HEK293 (cell line): ENCODE measurements at regions not wholly inside any gene's neighbourhood (a gene's known extent, or its start where the extent isn't known, plus 50 kb on each side); places are given as distances from the start of the nearest gene placed in this dataset.

Source experiments
- CTCF ChIA-PET: fragments of 350-600 bp; formaldehyde crosslinking; extraction: SDS; loops from one replicate; lab custom pipeline; 2021; ENCODE audit warnings: antibody characterized with exemption; lab: Yijun Ruan, JAX
- POLR2A ChIA-PET: fragments of 300-600 bp; formaldehyde crosslinking; extraction: SDS; loops from one replicate; lab custom pipeline; 2020; ENCODE audit warnings: antibody characterized with exemption, inconsistent platforms; lab: Yijun Ruan, JAX
- H3K27ac ChIP-seq: fragments of 200-500 bp; sonication (Bioruptor generic); 2 replicates; pipeline ENCODE4 v1.5.1; 2014; ENCODE audit warnings: low read depth, low read length, control low read depth, inconsistent platforms; ENCODE audit errors: extremely low read depth
- H3K36me3 ChIP-seq, 2 experiments: fragments of 200-500 bp in 1 of 2; sonication (Bioruptor generic) in 1 of 2; 1 replicate in 1 of 2; 2 replicates in 1 of 2; pipeline ENCODE4 v1.5.1; 2014 to 2017; ENCODE audit warnings: inconsistent platforms in 2 of 2, low read length in 2 of 2; ENCODE audit not compliant: control insufficient read depth in 2 of 2, insufficient read depth in 1 of 2
- H3K4me1 ChIP-seq: fragments of 200-500 bp; sonication (Bioruptor generic); 2 replicates; pipeline ENCODE4 v1.5.1; 2014; ENCODE audit warnings: mild to moderate bottlenecking, low read length, inconsistent platforms; ENCODE audit not compliant: control insufficient read depth, insufficient read depth
- H3K4me3 ChIP-seq: 2 replicates; pipeline ENCODE4 v1.5.1; 2011; ENCODE audit warnings: low read depth, mild to moderate bottlenecking, control low read depth, low read length, moderate library complexity
- H3K9me3 ChIP-seq: fragments of 200-500 bp; sonication (Bioruptor generic); 2 replicates; pipeline ENCODE4 v1.5.1; 2014; ENCODE audit warnings: low read depth, low read length, inconsistent platforms; ENCODE audit not compliant: control insufficient read depth, insufficient read depth
- TCF7L2 ChIP-seq: IDR thresholded peaks from 2 replicates; pipeline ENCODE4 v1.6.1; 2011; ENCODE audit warnings: low read depth, mild to moderate bottlenecking, inconsistent platforms, low read length, moderate library complexity, borderline replicate concordance
- ZNF121 ChIP-seq: fragments of 450-650 bp; formaldehyde crosslinking; IDR thresholded peaks from 2 replicates; pipeline ENCODE4 v1.5.1; 2016; ENCODE audit warnings: missing biosample characterization, missing genetic modification characterization
- ZNF184 ChIP-seq: fragments of 450-650 bp; IDR thresholded peaks from 2 replicates; pipeline ENCODE4 v1.5.1; 2018; ENCODE audit warnings: missing biosample characterization, mild to moderate bottlenecking, missing genetic modification characterization
- ZNF202 ChIP-seq: fragments of 450-650 bp; formaldehyde crosslinking; IDR thresholded peaks from 2 replicates; pipeline ENCODE4 v1.5.1; 2016; ENCODE audit warnings: missing biosample characterization, missing genetic modification characterization, borderline replicate concordance
- ZNF324 ChIP-seq: fragments of 450-650 bp; formaldehyde crosslinking; IDR thresholded peaks from 2 replicates; pipeline ENCODE4 v1.5.1; 2016; ENCODE audit warnings: missing biosample characterization, missing genetic modification characterization
- ZNF404 ChIP-seq: fragments of 450-650 bp; formaldehyde crosslinking; IDR thresholded peaks from 2 replicates; pipeline ENCODE4 v1.5.1; 2017; ENCODE audit warnings: missing biosample characterization, missing genetic modification characterization
- ZNF664 ChIP-seq: fragments of 450-650 bp; formaldehyde crosslinking; IDR thresholded peaks from 2 replicates; pipeline ENCODE4 v1.5.1; 2016; ENCODE audit warnings: missing biosample characterization, missing genetic modification characterization
- ZNF777 ChIP-seq: fragments of 450-650 bp; formaldehyde crosslinking; IDR thresholded peaks from 2 replicates; pipeline ENCODE4 v1.5.1; 2017; ENCODE audit warnings: missing biosample characterization, missing genetic modification characterization, borderline replicate concordance
- ZNF843 ChIP-seq: fragments of 450-650 bp; formaldehyde crosslinking; IDR thresholded peaks from 2 replicates; pipeline ENCODE4 v1.5.1; 2016; ENCODE audit warnings: missing biosample characterization, missing genetic modification characterization
- TF ChIP-seq, protein P1 (sequence below): fragments of 450-650 bp; formaldehyde crosslinking; IDR thresholded peaks from 2 replicates; pipeline ENCODE4 v1.5.1; 2017; ENCODE audit warnings: missing biosample characterization, missing genetic modification characterization
- TF ChIP-seq, protein P2 (sequence below): fragments of 450-650 bp; formaldehyde crosslinking; IDR thresholded peaks from 2 replicates; pipeline ENCODE4 v1.5.1; 2016; ENCODE audit warnings: missing biosample characterization, missing genetic modification characterization, borderline replicate concordance
- TF ChIP-seq, protein P3 (sequence below): fragments of 450-650 bp; formaldehyde crosslinking; IDR thresholded peaks from 2 replicates; pipeline ENCODE4 v1.5.1; 2017; ENCODE audit warnings: missing biosample characterization, missing genetic modification characterization
- TF ChIP-seq, protein P4 (sequence below): fragments of 450-650 bp; formaldehyde crosslinking; IDR thresholded peaks from 2 replicates; pipeline ENCODE4 v1.5.1; 2016; ENCODE audit warnings: missing biosample characterization, missing genetic modification characterization
- TF ChIP-seq, protein P5 (sequence below): fragments of 450-650 bp; formaldehyde crosslinking; IDR thresholded peaks from 2 replicates; pipeline ENCODE4 v1.5.1; 2016; ENCODE audit warnings: missing biosample characterization, missing genetic modification characterization
- TF ChIP-seq, protein P6 (sequence below): fragments of 450-650 bp; formaldehyde crosslinking; IDR thresholded peaks from 2 replicates; pipeline ENCODE4 v1.5.1; 2016; ENCODE audit warnings: missing biosample characterization, missing genetic modification characterization

DNA sequence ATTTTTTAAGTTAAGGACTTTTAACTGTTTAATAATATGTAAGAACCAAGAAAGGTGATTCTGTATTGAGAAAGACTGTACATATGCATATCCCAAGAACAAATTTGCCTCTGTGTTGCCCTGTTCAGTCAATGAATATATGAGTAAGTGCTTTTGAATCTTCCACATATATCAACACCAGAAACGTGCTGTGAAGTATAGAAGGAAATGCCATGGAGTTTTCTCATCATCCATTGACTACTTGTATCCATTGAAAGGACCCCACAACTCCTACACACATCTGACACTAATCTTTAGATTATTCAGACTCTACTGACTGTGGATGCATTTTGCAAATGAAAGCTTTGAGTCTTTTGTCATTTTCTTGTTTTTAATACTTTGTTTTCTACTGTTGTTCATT is 366.9 kb downstream of the S1PR1 start (continued):
- no peak for TF ChIP-seq ZNF184
- TF ChIP-seq, protein P1, sequence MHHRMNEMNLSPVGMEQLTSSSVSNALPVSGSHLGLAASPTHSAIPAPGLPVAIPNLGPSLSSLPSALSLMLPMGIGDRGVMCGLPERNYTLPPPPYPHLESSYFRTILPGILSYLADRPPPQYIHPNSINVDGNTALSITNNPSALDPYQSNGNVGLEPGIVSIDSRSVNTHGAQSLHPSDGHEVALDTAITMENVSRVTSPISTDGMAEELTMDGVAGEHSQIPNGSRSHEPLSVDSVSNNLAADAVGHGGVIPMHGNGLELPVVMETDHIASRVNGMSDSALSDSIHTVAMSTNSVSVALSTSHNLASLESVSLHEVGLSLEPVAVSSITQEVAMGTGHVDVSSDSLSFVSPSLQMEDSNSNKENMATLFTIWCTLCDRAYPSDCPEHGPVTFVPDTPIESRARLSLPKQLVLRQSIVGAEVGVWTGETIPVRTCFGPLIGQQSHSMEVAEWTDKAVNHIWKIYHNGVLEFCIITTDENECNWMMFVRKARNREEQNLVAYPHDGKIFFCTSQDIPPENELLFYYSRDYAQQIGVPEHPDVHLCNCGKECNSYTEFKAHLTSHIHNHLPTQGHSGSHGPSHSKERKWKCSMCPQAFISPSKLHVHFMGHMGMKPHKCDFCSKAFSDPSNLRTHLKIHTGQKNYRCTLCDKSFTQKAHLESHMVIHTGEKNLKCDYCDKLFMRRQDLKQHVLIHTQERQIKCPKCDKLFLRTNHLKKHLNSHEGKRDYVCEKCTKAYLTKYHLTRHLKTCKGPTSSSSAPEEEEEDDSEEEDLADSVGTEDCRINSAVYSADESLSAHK (tag by site-specific recombination), result no peak
- TF ChIP-seq ZNF121, result no peak
- TF ChIP-seq ZNF777 (tag by site-specific recombination), result no peak

DNA sequence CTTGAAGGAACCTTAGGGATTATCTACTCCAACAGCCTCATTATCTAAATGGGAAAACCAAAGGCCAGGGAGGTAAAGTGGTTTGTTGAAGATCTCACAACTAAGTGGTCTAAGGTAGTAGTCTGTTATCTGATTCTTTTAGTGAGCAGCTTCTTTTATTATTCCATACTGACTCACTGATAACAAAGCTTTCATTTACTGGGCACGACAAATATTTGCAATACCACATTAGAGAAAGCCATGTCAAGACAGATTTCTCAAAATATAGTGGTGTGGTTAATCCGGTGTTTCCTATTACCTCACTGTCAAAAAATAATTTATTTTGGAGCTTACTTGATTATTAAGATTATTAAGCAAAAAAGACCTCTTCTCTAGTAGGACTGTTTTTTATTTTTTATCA is 369.1 kb downstream of the S1PR1 start:
- CTCF ChIA-PET, result interaction anchor here (0.7 kb wide), 1 partner anchor 236 kb away, joined by 3 read pairs; no protein-coding TSS in a partner anchor
- no peak for TF ChIP-seq ZNF202
- TF ChIP-seq, protein P2, sequence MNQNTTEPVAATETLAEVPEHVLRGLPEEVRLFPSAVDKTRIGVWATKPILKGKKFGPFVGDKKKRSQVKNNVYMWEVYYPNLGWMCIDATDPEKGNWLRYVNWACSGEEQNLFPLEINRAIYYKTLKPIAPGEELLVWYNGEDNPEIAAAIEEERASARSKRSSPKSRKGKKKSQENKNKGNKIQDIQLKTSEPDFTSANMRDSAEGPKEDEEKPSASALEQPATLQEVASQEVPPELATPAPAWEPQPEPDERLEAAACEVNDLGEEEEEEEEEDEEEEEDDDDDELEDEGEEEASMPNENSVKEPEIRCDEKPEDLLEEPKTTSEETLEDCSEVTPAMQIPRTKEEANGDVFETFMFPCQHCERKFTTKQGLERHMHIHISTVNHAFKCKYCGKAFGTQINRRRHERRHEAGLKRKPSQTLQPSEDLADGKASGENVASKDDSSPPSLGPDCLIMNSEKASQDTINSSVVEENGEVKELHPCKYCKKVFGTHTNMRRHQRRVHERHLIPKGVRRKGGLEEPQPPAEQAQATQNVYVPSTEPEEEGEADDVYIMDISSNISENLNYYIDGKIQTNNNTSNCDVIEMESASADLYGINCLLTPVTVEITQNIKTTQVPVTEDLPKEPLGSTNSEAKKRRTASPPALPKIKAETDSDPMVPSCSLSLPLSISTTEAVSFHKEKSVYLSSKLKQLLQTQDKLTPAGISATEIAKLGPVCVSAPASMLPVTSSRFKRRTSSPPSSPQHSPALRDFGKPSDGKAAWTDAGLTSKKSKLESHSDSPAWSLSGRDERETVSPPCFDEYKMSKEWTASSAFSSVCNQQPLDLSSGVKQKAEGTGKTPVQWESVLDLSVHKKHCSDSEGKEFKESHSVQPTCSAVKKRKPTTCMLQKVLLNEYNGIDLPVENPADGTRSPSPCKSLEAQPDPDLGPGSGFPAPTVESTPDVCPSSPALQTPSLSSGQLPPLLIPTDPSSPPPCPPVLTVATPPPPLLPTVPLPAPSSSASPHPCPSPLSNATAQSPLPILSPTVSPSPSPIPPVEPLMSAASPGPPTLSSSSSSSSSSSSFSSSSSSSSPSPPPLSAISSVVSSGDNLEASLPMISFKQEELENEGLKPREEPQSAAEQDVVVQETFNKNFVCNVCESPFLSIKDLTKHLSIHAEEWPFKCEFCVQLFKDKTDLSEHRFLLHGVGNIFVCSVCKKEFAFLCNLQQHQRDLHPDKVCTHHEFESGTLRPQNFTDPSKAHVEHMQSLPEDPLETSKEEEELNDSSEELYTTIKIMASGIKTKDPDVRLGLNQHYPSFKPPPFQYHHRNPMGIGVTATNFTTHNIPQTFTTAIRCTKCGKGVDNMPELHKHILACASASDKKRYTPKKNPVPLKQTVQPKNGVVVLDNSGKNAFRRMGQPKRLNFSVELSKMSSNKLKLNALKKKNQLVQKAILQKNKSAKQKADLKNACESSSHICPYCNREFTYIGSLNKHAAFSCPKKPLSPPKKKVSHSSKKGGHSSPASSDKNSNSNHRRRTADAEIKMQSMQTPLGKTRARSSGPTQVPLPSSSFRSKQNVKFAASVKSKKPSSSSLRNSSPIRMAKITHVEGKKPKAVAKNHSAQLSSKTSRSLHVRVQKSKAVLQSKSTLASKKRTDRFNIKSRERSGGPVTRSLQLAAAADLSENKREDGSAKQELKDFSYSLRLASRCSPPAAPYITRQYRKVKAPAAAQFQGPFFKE, result no peak
- TF ChIP-seq TCF7L2, result no peak
- TF ChIP-seq ZNF843 (tag by site-specific recombination), result no peak
- no peak for TF ChIP-seq ZNF324 (tag by site-specific recombination)
- TF ChIP-seq, protein P3, sequence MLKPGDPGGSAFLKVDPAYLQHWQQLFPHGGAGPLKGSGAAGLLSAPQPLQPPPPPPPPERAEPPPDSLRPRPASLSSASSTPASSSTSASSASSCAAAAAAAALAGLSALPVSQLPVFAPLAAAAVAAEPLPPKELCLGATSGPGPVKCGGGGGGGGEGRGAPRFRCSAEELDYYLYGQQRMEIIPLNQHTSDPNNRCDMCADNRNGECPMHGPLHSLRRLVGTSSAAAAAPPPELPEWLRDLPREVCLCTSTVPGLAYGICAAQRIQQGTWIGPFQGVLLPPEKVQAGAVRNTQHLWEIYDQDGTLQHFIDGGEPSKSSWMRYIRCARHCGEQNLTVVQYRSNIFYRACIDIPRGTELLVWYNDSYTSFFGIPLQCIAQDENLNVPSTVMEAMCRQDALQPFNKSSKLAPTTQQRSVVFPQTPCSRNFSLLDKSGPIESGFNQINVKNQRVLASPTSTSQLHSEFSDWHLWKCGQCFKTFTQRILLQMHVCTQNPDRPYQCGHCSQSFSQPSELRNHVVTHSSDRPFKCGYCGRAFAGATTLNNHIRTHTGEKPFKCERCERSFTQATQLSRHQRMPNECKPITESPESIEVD (tag by site-specific recombination), result no peak
- TF ChIP-seq ZNF664 (tag by site-specific recombination), result no peak
- TF ChIP-seq, protein P4, sequence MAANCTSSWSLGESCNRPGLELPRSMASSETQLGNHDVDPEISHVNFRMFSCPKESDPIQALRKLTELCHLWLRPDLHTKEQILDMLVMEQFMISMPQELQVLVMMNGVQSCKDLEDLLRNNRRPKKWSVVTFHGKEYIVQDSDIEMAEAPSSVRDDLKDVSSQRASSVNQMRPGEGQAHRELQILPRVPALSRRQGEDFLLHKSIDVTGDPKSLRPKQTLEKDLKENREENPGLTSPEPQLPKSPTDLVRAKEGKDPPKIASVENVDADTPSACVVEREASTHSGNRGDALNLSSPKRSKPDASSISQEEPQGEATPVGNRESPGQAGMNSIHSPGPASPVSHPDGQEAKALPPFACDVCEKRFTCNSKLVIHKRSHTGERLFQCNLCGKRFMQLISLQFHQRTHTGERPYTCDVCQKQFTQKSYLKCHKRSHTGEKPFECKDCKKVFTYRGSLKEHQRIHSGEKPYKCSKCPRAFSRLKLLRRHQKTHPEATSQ, result no peak
- TF ChIP-seq ZNF404, result no peak
- TF ChIP-seq, protein P5, sequence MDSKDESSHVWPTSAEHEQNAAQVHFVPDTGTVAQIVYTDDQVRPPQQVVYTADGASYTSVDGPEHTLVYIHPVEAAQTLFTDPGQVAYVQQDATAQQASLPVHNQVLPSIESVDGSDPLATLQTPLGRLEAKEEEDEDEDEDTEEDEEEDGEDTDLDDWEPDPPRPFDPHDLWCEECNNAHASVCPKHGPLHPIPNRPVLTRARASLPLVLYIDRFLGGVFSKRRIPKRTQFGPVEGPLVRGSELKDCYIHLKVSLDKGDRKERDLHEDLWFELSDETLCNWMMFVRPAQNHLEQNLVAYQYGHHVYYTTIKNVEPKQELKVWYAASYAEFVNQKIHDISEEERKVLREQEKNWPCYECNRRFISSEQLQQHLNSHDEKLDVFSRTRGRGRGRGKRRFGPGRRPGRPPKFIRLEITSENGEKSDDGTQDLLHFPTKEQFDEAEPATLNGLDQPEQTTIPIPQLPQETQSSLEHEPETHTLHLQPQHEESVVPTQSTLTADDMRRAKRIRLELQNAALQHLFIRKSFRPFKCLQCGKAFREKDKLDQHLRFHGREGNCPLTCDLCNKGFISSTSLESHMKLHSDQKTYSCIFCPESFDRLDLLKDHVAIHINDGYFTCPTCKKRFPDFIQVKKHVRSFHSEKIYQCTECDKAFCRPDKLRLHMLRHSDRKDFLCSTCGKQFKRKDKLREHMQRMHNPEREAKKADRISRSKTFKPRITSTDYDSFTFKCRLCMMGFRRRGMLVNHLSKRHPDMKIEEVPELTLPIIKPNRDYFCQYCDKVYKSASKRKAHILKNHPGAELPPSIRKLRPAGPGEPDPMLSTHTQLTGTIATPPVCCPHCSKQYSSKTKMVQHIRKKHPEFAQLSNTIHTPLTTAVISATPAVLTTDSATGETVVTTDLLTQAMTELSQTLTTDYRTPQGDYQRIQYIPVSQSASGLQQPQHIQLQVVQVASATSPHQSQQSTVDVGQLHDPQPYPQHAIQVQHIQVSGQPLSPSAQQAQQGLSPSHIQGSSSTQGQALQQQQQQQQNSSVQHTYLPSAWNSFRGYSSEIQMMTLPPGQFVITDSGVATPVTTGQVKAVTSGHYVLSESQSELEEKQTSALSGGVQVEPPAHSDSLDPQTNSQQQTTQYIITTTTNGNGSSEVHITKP (tag by site-specific recombination), result no peak
- TF ChIP-seq, protein P6, sequence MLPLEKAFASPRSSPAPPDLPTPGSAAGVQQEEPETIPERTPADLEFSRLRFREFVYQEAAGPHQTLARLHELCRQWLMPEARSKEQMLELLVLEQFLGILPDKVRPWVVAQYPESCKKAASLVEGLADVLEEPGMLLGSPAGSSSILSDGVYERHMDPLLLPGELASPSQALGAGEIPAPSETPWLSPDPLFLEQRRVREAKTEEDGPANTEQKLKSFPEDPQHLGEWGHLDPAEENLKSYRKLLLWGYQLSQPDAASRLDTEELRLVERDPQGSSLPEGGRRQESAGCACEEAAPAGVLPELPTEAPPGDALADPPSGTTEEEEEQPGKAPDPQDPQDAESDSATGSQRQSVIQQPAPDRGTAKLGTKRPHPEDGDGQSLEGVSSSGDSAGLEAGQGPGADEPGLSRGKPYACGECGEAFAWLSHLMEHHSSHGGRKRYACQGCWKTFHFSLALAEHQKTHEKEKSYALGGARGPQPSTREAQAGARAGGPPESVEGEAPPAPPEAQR (tag by site-specific recombination), result no peak
- TF ChIP-seq, all 188 proteins: peak for 0
- Histone ChIP-seq H3K4me1 (no peaks in the 10 kb centered on the region), H3K9me3 (no peaks in the 10 kb centered on the region), H3K36me3 (no peaks in the 10 kb centered on the region), H3K4me3 (no peak overlapping the region), H3K27ac (no peak overlapping the region)
- POLR2A ChIA-PET, result no interaction called here
